ENCODE measurements at regions not wholly inside any gene's neighbourhood (a gene's known extent, or its start where the extent isn't known, plus 50 kb on each side); places are given as distances from the start of the nearest gene placed in this dataset.

GRCh38 chr12:124504273-124505000 lies 63.0 kb downstream of the NCOR2 start:
- TF ChIP-seq POU2F2 (IDR thresholded peaks at IDR 0.05; ENCODE audit: low read depth, low read length) (no peak), PAX5 (IDR thresholded peaks at IDR 0.05; ENCODE audit: insufficient read depth, low read length, severe bottlenecking) (no peak), POLR2AphosphoS5 (IDR thresholded peaks at IDR 0.05; ENCODE audit: low read depth, low read length) (no peak), TAF1 (IDR thresholded peaks at IDR 0.05; ENCODE audit: low read depth, low read length) (no peak), SPI1 (IDR thresholded peaks at IDR 0.05; ENCODE audit: low read depth, low read length) (no peak), POLR2A (IDR thresholded peaks at IDR 0.05; ENCODE audit: low read depth, low read length) (no peak)
- FAIRE-seq (no peak), DNase-seq (ENCODE audit: insufficient read length, low spot score) (no peak)

- TF ChIP-seq SPI1 (IDR thresholded peaks at IDR 0.05; ENCODE audit: low read depth, low read length): no peak
- TF ChIP-seq POLR2AphosphoS5 (IDR thresholded peaks at IDR 0.05; ENCODE audit: low read depth, low read length): no peak
- TF ChIP-seq PAX5 (IDR thresholded peaks at IDR 0.05; ENCODE audit: insufficient read depth, low read length, severe bottlenecking): no peak
- TF ChIP-seq POLR2A (IDR thresholded peaks at IDR 0.05; ENCODE audit: low read depth, low read length): no peak
- no peak for TF ChIP-seq TAF1 (IDR thresholded peaks at IDR 0.05; ENCODE audit: low read depth, low read length)
- no peak for TF ChIP-seq POU2F2 (IDR thresholded peaks at IDR 0.05; ENCODE audit: low read depth, low read length)
- DNase-seq (ENCODE audit: insufficient read length, low spot score) (no peak), FAIRE-seq (no peak)
These were observed 64.1 kb downstream of the NCOR2 start for GRCh38 chr12:124503305-124503704.

GRCh38 chr12:124502379-124502778 lies 65.0 kb downstream of the NCOR2 start:
- TF ChIP-seq TAF1 (IDR thresholded peaks at IDR 0.05; ENCODE audit: low read depth, low read length): no peak
- TF ChIP-seq SPI1 (IDR thresholded peaks at IDR 0.05; ENCODE audit: low read depth, low read length): no peak
- FAIRE-seq (no peak), DNase-seq (ENCODE audit: insufficient read length, low spot score) (no peak)

GRCh38 chr12:124501827-124502226 lies 65.6 kb downstream of the NCOR2 start:
- TF ChIP-seq TAF1 (IDR thresholded peaks at IDR 0.05; ENCODE audit: low read depth, low read length) (no peak), SPI1 (IDR thresholded peaks at IDR 0.05; ENCODE audit: low read depth, low read length) (no peak)
- DNase-seq (ENCODE audit: insufficient read length, low spot score): no peak
- FAIRE-seq: no peak

GRCh38 chr12:124501112-124501561 lies 66.3 kb downstream of the NCOR2 start:
- FAIRE-seq: no peak
- DNase-seq (ENCODE audit: insufficient read length, low spot score): no peak

GRCh38 chr12:124499898-124500244 lies 67.5 kb downstream of the NCOR2 start:
- FAIRE-seq (peak; percentile 75), DNase-seq (ENCODE audit: insufficient read length, low spot score) (no peak)
- TF ChIP-seq POLR2A (IDR thresholded peaks at IDR 0.05; ENCODE audit: low read depth, low read length): no peak
- TF ChIP-seq POLR2AphosphoS5 (IDR thresholded peaks at IDR 0.05; ENCODE audit: low read depth, low read length): no peak
- TF ChIP-seq PAX5 (IDR thresholded peaks at IDR 0.05; ENCODE audit: insufficient read depth, low read length, severe bottlenecking): no peak
- TF ChIP-seq SPI1 (IDR thresholded peaks at IDR 0.05; ENCODE audit: low read depth, low read length): no peak
- no peak for TF ChIP-seq POU2F2 (IDR thresholded peaks at IDR 0.05; ENCODE audit: low read depth, low read length)
- no peak for TF ChIP-seq TAF1 (IDR thresholded peaks at IDR 0.05; ENCODE audit: low read depth, low read length)

More at GRCh38 chr12:124501112-124501561, 66.3 kb downstream of the NCOR2 start:
- TF ChIP-seq POLR2A (IDR thresholded peaks at IDR 0.05; ENCODE audit: low read depth, low read length) (no peak), SPI1 (IDR thresholded peaks at IDR 0.05; ENCODE audit: low read depth, low read length) (no peak), POLR2AphosphoS5 (IDR thresholded peaks at IDR 0.05; ENCODE audit: low read depth, low read length) (no peak), POU2F2 (IDR thresholded peaks at IDR 0.05; ENCODE audit: low read depth, low read length) (no peak), PAX5 (IDR thresholded peaks at IDR 0.05; ENCODE audit: insufficient read depth, low read length, severe bottlenecking) (no peak), TAF1 (IDR thresholded peaks at IDR 0.05; ENCODE audit: low read depth, low read length) (no peak)

GRCh38 chr12:124499190-124499753 lies 68.1 kb downstream of the NCOR2 start:
- DNase-seq (ENCODE audit: insufficient read length, low spot score): no peak
- FAIRE-seq: no peak
- TF ChIP-seq POLR2AphosphoS5 (IDR thresholded peaks at IDR 0.05; ENCODE audit: low read depth, low read length): no peak
- no peak for TF ChIP-seq POLR2A (IDR thresholded peaks at IDR 0.05; ENCODE audit: low read depth, low read length)
- no peak for TF ChIP-seq TAF1 (IDR thresholded peaks at IDR 0.05; ENCODE audit: low read depth, low read length)
- TF ChIP-seq POU2F2 (IDR thresholded peaks at IDR 0.05; ENCODE audit: low read depth, low read length): no peak
- TF ChIP-seq PAX5 (IDR thresholded peaks at IDR 0.05; ENCODE audit: insufficient read depth, low read length, severe bottlenecking): no peak
- 0 out of 2 replicates have a peak, but pooled peaks have one; percentile 3 for TF ChIP-seq SPI1 (IDR thresholded peaks at IDR 0.05; ENCODE audit: low read depth, low read length)

GRCh38 chr12:124498275-124499189 lies 68.9 kb downstream of the NCOR2 start:
- DNase-seq (ENCODE audit: insufficient read length, low spot score) (no peak), FAIRE-seq (peak; percentile 90)
- TF ChIP-seq POLR2AphosphoS5 (IDR thresholded peaks at IDR 0.05; ENCODE audit: low read depth, low read length): no peak

GRCh38 chr12:124497658-124498057 lies 69.8 kb downstream of the NCOR2 start:
- DNase-seq (ENCODE audit: insufficient read length, low spot score) (no peak), FAIRE-seq (peak; percentile 94)
- no peak for TF ChIP-seq PAX5 (IDR thresholded peaks at IDR 0.05; ENCODE audit: insufficient read depth, low read length, severe bottlenecking)
- TF ChIP-seq POLR2A (IDR thresholded peaks at IDR 0.05; ENCODE audit: low read depth, low read length): no peak
- no peak for TF ChIP-seq POU2F2 (IDR thresholded peaks at IDR 0.05; ENCODE audit: low read depth, low read length)
- TF ChIP-seq POLR2AphosphoS5 (IDR thresholded peaks at IDR 0.05; ENCODE audit: low read depth, low read length): no peak
- no peak for TF ChIP-seq TAF1 (IDR thresholded peaks at IDR 0.05; ENCODE audit: low read depth, low read length)
- no peak for TF ChIP-seq SPI1 (IDR thresholded peaks at IDR 0.05; ENCODE audit: low read depth, low read length)

All from GM12891 (cell line).